GM20000 (cell line): ENCODE measurements at regions not wholly inside any gene's neighbourhood (a gene's known extent, or its start where the extent isn't known, plus 50 kb on each side); places are given as distances from the start of the nearest gene placed in this dataset.

ENCODE experiments used
- DNase-seq: peaks from one replicate; pipeline ENCODE4 v3.0.0; 2012; ENCODE audit warnings: low spot score
- CTCF ChIP-seq: IDR thresholded peaks from 2 replicates; pipeline ENCODE4 v1.5.1; 2012; ENCODE audit warnings: mild to moderate bottlenecking, control low read depth; ENCODE audit errors: extremely low read depth, missing control alignments

- TF ChIP-seq CTCF = no peak
- no peak for DNase-seq
Observed at GRCh38 chr2:12495247-12495868, 221.4 kb upstream of the TRIB2 start.

GRCh38 chr2:12498286-12498685 is 218.4 kb upstream of the TRIB2 start:
- DNase-seq = no peak
- no peak for TF ChIP-seq CTCF

- TF ChIP-seq CTCF = no peak
- no peak for DNase-seq
Observed at GRCh38 chr2:12498704-12499103, 218.0 kb upstream of the TRIB2 start.

GRCh38 chr2:12500899-12501298 is 215.8 kb upstream of the TRIB2 start:
- no peak for TF ChIP-seq CTCF
- DNase-seq = no peak

- TF ChIP-seq CTCF = no peak
- peak; percentile 69 for DNase-seq
Observed at GRCh38 chr2:12501469-12502158, 215.1 kb upstream of the TRIB2 start.

- TF ChIP-seq CTCF = no peak
- no peak for DNase-seq
Observed at GRCh38 chr2:12502759-12503158, 214.0 kb upstream of the TRIB2 start.

- DNase-seq = no peak
- no peak for TF ChIP-seq CTCF
Observed at GRCh38 chr2:12504443-12504842, 212.3 kb upstream of the TRIB2 start.
